Stomach (tissue), 8 donors: ENCODE measurements at regions not wholly inside any gene's neighbourhood (a gene's known extent, or its start where the extent isn't known, plus 50 kb on each side); places are given as distances from the start of the nearest gene placed in this dataset.

Source experiments
- DNase-seq, 2 donors: peaks; one replicate each; pipeline versions ENCODE4 v3.0.0 to v3.0.0-alpha.2; 2013 to 2019
- H3K27ac ChIP-seq, 5 donors: fragments of 200-600 bp in 4 of 5; sonication (generic) in 4 of 5; one replicate each; pipeline ENCODE4 v1.5.1; 2013 to 2019; ENCODE audit warnings: mild to moderate bottlenecking in 1 of 5, moderate library complexity in 1 of 5
- H3K27me3 ChIP-seq, 3 donors: fragments of 200-600 bp; sonication (generic); one replicate each; pipeline ENCODE4 v1.5.1; 2017 to 2019; ENCODE audit warnings: mixed run types in 1 of 3
- H3K36me3 ChIP-seq, 4 donors: fragments of 200-600 bp; sonication (generic); 1 replicate in 3 of 4; 2 replicates in 1 of 4; pipeline ENCODE4 v1.5.1; 2016 to 2019
- H3K4me1 ChIP-seq, 4 donors: fragments of 200-600 bp; sonication (generic); one replicate each; pipeline ENCODE4 v1.5.1; 2016 to 2019
- H3K4me3 ChIP-seq, 4 donors: fragments of 200-600 bp; sonication (generic) in 3 of 4; one replicate each; pipeline ENCODE4 v1.5.1; 2016 to 2019; ENCODE audit warnings: mild to moderate bottlenecking in 1 of 4
- H3K9me3 ChIP-seq, 4 donors: fragments of 200-600 bp; sonication (generic); one replicate each; pipeline ENCODE4 v1.5.1; 2016 to 2019
- CTCF ChIP-seq, 7 experiments: fragments of 450-650 bp in 4 of 7; fragments of 200-600 bp in 3 of 7; sonication (generic) in 3 of 7; IDR thresholded peaks; one replicate each; pipeline ENCODE4 v1.5.1; 2016 to 2019; ENCODE audit warnings: antibody characterized with exemption in 7 of 7, control low read depth in 2 of 7, mild to moderate bottlenecking in 1 of 7
- EP300 ChIP-seq: sonication (generic); formaldehyde crosslinking; IDR thresholded peaks from one replicate; pipeline ENCODE4 v1.6.1; 2017; ENCODE audit warnings: antibody characterized with exemption
- POLR2A ChIP-seq, 4 donors: fragments of 450-650 bp; IDR thresholded peaks; one replicate each; pipeline ENCODE4 v1.6.1; 2016; ENCODE audit warnings: antibody characterized with exemption in 4 of 4, control low read depth in 2 of 4, mild to moderate bottlenecking in 1 of 4, moderate library complexity in 1 of 4
- POLR2AphosphoS5 ChIP-seq, 3 donors: sonication (generic); formaldehyde crosslinking; IDR thresholded peaks; one replicate each; pipeline ENCODE4 v1.6.1; 2016; ENCODE audit warnings: antibody characterized with exemption in 3 of 3
- WGBS, 5 donors: extraction: QIAGEN DNeasy Blood & Tissue Kit in 3 of 5; methylation state at CpG; one replicate each; pipeline versions ENCODE4 v1.1.5 to v1.1.7; 2013 to 2018; 5-methylcytosine and 5-hydroxymethylcytosine counted together
- intact Hi-C: fragments of 100-400 bp; cut with DNase I; formaldehyde crosslinking; loops from one replicate; pipeline ENCODE4 v1.15.1; 2023; ENCODE audit warnings: low total_unique reads
- donor health status: healthy with polysubstance abuse.
- donor health status: Bipolar disorder and iron deficiency.
- donor health status: healthy.

- intact Hi-C loops = no loop called here
- Histone ChIP-seq H3K27me3 (no peaks in the 10 kb centered on the region), H3K4me1 (no peaks in the 10 kb centered on the region), H3K27ac (no peak overlapping the region), H3K36me3 (no peaks in the 10 kb centered on the region), H3K4me3 (no peak overlapping the region), H3K9me3 (no peaks in the 10 kb centered on the region)
- DNase-seq = no peak
- TF ChIP-seq POLR2A (IDR thresholded peaks at IDR 0.05) = no peak
- TF ChIP-seq CTCF (IDR thresholded peaks at IDR 0.05) = no peak
- TF ChIP-seq POLR2AphosphoS5 (IDR thresholded peaks at IDR 0.05) = no peak
- TF ChIP-seq EP300 = no peak
- WGBS, 5 donors = 38 to 74% (median 69%) methylated on average over 1 of the region's 1 CpG
These were observed 150.2 kb upstream of the PLN start for GRCh38 chr6:118397671-118398465.

- intact Hi-C loops = no loop called here
- no peaks in the 10 kb centered on the region for H3K27me3 ChIP-seq
- H3K36me3 ChIP-seq = no peaks in the 10 kb centered on the region
- no peak for DNase-seq
- H3K9me3 ChIP-seq = no peaks in the 10 kb centered on the region
- H3K27ac ChIP-seq = no peak overlapping the region
- no peak overlapping the region for H3K4me3 ChIP-seq
- no peaks in the 10 kb centered on the region for H3K4me1 ChIP-seq
- 88 to 100% (median 100%) methylated on average over 1 of the region's 1 CpG for WGBS, 5 donors
- TF ChIP-seq EP300 (no peak), CTCF (IDR thresholded peaks at IDR 0.05) (no peak), POLR2AphosphoS5 (IDR thresholded peaks at IDR 0.05) (no peak), POLR2A (IDR thresholded peaks at IDR 0.05) (no peak)
These were observed 148.0 kb upstream of the PLN start for GRCh38 chr6:118400098-118400497.

- TF ChIP-seq POLR2A (IDR thresholded peaks at IDR 0.05) (no peak), CTCF (IDR thresholded peaks at IDR 0.05) (no peak), POLR2AphosphoS5 (IDR thresholded peaks at IDR 0.05) (no peak), EP300 (no peak)
- Histone ChIP-seq H3K4me1 (no peaks in the 10 kb centered on the region), H3K4me3 (no peak overlapping the region), H3K27ac (no peak overlapping the region), H3K9me3 (no peaks in the 10 kb centered on the region), H3K36me3 (no peaks in the 10 kb centered on the region), H3K27me3 (no peaks in the 10 kb centered on the region)
- no peak for DNase-seq
- WGBS, 5 donors = 69 to 83% (median 72%) methylated on average over 2 of the region's 2 CpGs
- intact Hi-C loops = no loop called here
These were observed 147.5 kb upstream of the PLN start for GRCh38 chr6:118400582-118400981.

- intact Hi-C loops = no loop called here
- H3K9me3 ChIP-seq = no peaks in the 10 kb centered on the region
- no peak for TF ChIP-seq CTCF (IDR thresholded peaks at IDR 0.05)
- no peak for TF ChIP-seq POLR2AphosphoS5 (IDR thresholded peaks at IDR 0.05)
- TF ChIP-seq EP300 = no peak
- no peak for TF ChIP-seq POLR2A (IDR thresholded peaks at IDR 0.05)
- 74 to 80% (median 76%) methylated on average over 3 of the region's 3 CpGs for WGBS, 5 donors
- no peak overlapping the region for H3K27ac ChIP-seq
- H3K36me3 ChIP-seq = no peaks in the 10 kb centered on the region
- no peaks in the 10 kb centered on the region for H3K27me3 ChIP-seq
- no peaks in the 10 kb centered on the region for H3K4me1 ChIP-seq
- H3K4me3 ChIP-seq = no peak overlapping the region
- no peak for DNase-seq
These were observed 146.6 kb upstream of the PLN start for GRCh38 chr6:118401325-118401975.
